SU-DHL-6 (cell line): ENCODE measurements at regions not wholly inside any gene's neighbourhood (a gene's known extent, or its start where the extent isn't known, plus 50 kb on each side); places are given as distances from the start of the nearest gene placed in this dataset.

ENCODE experiments used
- H2AFZ ChIP-seq: fragments of 200-600 bp; sonication (generic); 2 replicates; pipeline ENCODE4 v1.6.1; 2014; ENCODE audit warnings: low read depth, mild to moderate bottlenecking, moderate library complexity, mixed read lengths, antibody characterized with exemption, low read length; ENCODE audit not compliant: severe bottlenecking
- H3F3A ChIP-seq: fragments of 200-600 bp; shearing (Covaris generic); 2 replicates; pipeline ENCODE4 v1.6.0; 2016; ENCODE audit warnings: antibody characterized with exemption, mild to moderate bottlenecking; ENCODE audit not compliant: insufficient read depth
- H3K27ac ChIP-seq: fragments of 200-600 bp; sonication (generic); 2 replicates; pipeline ENCODE4 v1.5.1; 2016; ENCODE audit warnings: low read depth, mild to moderate bottlenecking, low read length, moderate library complexity, mixed read lengths
- H3K27me3 ChIP-seq: fragments of 200-600 bp; sonication (generic), shearing (Covaris generic); 2 replicates; pipeline ENCODE4 v1.6.0; 2014; ENCODE audit warnings: mild to moderate bottlenecking, low read length
- H3K36me3 ChIP-seq: fragments of 200-600 bp; sonication (generic); 2 replicates; pipeline ENCODE4 v1.6.1; 2014; ENCODE audit warnings: mild to moderate bottlenecking, low read length, mixed read lengths
- H3K4me2 ChIP-seq: fragments of 300-600, 200-600 bp; shearing (Covaris generic), sonication (generic); 2 replicates; pipeline ENCODE4 v1.6.0; 2014; ENCODE audit warnings: low read length, low read depth, mild to moderate bottlenecking; ENCODE audit not compliant: poor library complexity, severe bottlenecking
- H3K4me3 ChIP-seq: fragments of 200-600 bp; sonication (generic); 2 replicates; pipeline ENCODE4 v1.5.1; 2014; ENCODE audit warnings: antibody characterized with exemption, low read length, mild to moderate bottlenecking, mixed read lengths; ENCODE audit not compliant: insufficient read depth, poor library complexity, severe bottlenecking
- H3K79me2 ChIP-seq: fragments of 200-600 bp; sonication (generic); 2 replicates; pipeline ENCODE4 v1.6.1; 2014; ENCODE audit warnings: mild to moderate bottlenecking, low read length, moderate library complexity; ENCODE audit not compliant: insufficient read depth
- H3K9ac ChIP-seq: fragments of 200-600 bp; sonication (generic); 2 replicates; pipeline ENCODE4 v1.7.0; 2014; ENCODE audit warnings: mild to moderate bottlenecking, low read length
- H3K9me2 ChIP-seq: fragments of 200-600 bp; sonication (generic); replicated peaks from 2 replicates; pipeline ENCODE4 v1.6.1; 2014; ENCODE audit warnings: low read length; ENCODE audit not compliant: insufficient read depth
- H3K9me3 ChIP-seq: fragments of 200-600 bp; sonication (generic); 2 replicates; pipeline ENCODE4 v1.6.1; 2014; ENCODE audit warnings: low read length, mixed read lengths; ENCODE audit not compliant: insufficient read depth
- H4K20me1 ChIP-seq: fragments of 200-600 bp; sonication (generic); 2 replicates; pipeline ENCODE4 v1.6.1; 2014; ENCODE audit warnings: low read depth, mild to moderate bottlenecking, antibody characterized with exemption, low read length, moderate library complexity, mixed read lengths
- EZH2phosphoT487 ChIP-seq: fragments of 200-600 bp; sonication (generic), shearing (Covaris generic); conservative IDR thresholded peaks from 2 replicates; pipeline ENCODE4 v1.6.1; 2018; ENCODE audit warnings: mild to moderate bottlenecking, antibody characterized with exemption, low read length, moderate library complexity, mixed read lengths
- TF ChIP-seq, protein P1 (sequence below): fragments of 200-600 bp; sonication (generic); IDR thresholded peaks from one replicate; pipeline ENCODE4 v1.5.1; 2017; ENCODE audit warnings: antibody characterized with exemption, mild to moderate bottlenecking, low read length, moderate library complexity; ENCODE audit not compliant: insufficient read depth, poor library complexity, severe bottlenecking

DNA sequence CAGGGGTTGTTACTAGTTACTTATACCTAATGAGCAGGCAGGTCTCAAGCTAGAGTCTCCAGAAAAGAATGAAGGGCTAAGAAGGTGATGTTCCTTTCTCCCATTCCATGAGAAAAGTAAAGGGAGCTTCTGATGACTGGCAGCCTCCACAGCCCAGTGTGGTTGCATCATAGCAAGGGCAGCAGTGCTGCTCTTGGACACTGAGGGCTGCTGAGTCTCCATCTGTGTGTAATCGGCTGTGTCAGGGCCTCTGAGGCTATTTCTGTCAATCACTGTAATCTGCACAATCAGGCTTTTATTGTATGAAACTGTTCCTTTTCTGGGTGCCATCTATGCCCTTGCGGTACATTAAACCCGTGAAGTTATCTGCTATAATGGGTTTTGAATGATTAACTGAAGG is 164.1 kb upstream of the FBXO11 start:
- TF ChIP-seq, protein P1, sequence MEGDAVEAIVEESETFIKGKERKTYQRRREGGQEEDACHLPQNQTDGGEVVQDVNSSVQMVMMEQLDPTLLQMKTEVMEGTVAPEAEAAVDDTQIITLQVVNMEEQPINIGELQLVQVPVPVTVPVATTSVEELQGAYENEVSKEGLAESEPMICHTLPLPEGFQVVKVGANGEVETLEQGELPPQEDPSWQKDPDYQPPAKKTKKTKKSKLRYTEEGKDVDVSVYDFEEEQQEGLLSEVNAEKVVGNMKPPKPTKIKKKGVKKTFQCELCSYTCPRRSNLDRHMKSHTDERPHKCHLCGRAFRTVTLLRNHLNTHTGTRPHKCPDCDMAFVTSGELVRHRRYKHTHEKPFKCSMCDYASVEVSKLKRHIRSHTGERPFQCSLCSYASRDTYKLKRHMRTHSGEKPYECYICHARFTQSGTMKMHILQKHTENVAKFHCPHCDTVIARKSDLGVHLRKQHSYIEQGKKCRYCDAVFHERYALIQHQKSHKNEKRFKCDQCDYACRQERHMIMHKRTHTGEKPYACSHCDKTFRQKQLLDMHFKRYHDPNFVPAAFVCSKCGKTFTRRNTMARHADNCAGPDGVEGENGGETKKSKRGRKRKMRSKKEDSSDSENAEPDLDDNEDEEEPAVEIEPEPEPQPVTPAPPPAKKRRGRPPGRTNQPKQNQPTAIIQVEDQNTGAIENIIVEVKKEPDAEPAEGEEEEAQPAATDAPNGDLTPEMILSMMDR, result no peak
- no peak for TF ChIP-seq EZH2phosphoT487
- H3K36me3 ChIP-seq, result no peaks in the 10 kb centered on the region
- no peak overlapping the region for H3K4me3 ChIP-seq
- no peaks in the 10 kb centered on the region for H3K9me2 ChIP-seq
- no peaks in the 10 kb centered on the region for H3F3A ChIP-seq
- H3K4me2 ChIP-seq, result no peak overlapping the region
- H3K27me3 ChIP-seq, result no peaks in the 10 kb centered on the region
- no peak overlapping the region for H3K9ac ChIP-seq
- no peaks in the 10 kb centered on the region for H3K79me2 ChIP-seq
- no peaks in the 10 kb centered on the region for H4K20me1 ChIP-seq
- H3K27ac ChIP-seq, result no peak overlapping the region
- no peak overlapping the region for H2AFZ ChIP-seq
- H3K9me3 ChIP-seq, result no peaks in the 10 kb centered on the region

DNA sequence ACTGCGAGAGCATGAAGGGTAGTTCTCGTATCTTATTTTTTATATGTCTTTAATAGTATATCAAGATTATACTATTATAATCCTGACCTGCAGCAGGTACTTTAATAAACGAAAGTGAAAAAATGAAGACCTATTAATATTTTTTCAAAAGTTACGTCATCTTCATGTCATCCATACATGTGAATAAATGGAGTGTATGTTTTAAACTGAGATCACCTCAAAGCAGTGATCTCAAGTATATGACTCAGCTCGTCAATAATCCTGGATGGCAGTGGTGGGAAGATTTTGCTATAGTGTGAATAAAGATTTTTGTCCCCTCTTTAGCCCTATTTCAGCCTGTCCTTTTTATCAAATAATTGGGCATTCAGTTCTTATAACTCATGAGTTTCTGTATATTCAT is 166.3 kb upstream of the FBXO11 start:
- Histone ChIP-seq H4K20me1 (no peaks in the 10 kb centered on the region), H3K9me3 (no peaks in the 10 kb centered on the region), H3K9ac (no peak overlapping the region), H3K4me2 (no peak overlapping the region), H3F3A (no peaks in the 10 kb centered on the region), H3K36me3 (no peaks in the 10 kb centered on the region), H3K27me3 (no peaks in the 10 kb centered on the region), H2AFZ (no peak overlapping the region), H3K9me2 (no peaks in the 10 kb centered on the region), H3K79me2 (no peaks in the 10 kb centered on the region), H3K4me3 (no peak overlapping the region), H3K27ac (no peak overlapping the region)
- TF ChIP-seq, protein P1, result no peak
- TF ChIP-seq EZH2phosphoT487, result no peak

DNA sequence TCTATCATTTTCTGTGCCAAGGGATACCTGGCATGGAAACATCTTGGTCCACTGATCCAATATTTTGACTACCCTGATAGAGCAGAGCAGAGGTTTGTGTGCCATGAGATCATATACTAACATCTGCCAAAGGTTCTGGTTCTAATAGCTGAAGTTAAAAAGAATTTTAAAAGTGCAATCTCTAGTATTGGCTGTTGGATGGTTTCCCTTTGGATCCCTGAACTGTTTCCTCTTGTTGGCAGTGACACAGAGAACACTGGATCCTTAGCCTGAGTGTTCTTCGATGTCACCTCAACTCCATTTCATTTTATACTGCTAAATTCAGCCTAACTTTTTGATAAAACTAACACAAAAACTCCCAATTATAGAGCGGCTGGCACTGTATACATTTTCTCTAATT is 169.3 kb upstream of the FBXO11 start:
- no peak overlapping the region for H3K4me3 ChIP-seq
- no peaks in the 10 kb centered on the region for H4K20me1 ChIP-seq
- H2AFZ ChIP-seq, result no peak overlapping the region
- no peaks in the 10 kb centered on the region for H3K79me2 ChIP-seq
- H3K9me3 ChIP-seq, result no peaks in the 10 kb centered on the region
- H3K27ac ChIP-seq, result no peak overlapping the region
- H3K4me2 ChIP-seq, result no peak overlapping the region
- no peaks in the 10 kb centered on the region for H3F3A ChIP-seq
- no peak for TF ChIP-seq EZH2phosphoT487
- TF ChIP-seq, protein P1, result no peak
- no peak overlapping the region for H3K9ac ChIP-seq
- H3K27me3 ChIP-seq, result no peaks in the 10 kb centered on the region
- no peaks in the 10 kb centered on the region for H3K9me2 ChIP-seq
- no peaks in the 10 kb centered on the region for H3K36me3 ChIP-seq
